Nephron progenitor cell (in vitro differentiated cells): ENCODE measurements at regions not wholly inside any gene's neighbourhood (a gene's known extent, or its start where the extent isn't known, plus 50 kb on each side); places are given as distances from the start of the nearest gene placed in this dataset.

Experiments
- DNase-seq: peaks from one replicate; pipeline ENCODE4 v3.0.0; 2021
- H3K27ac Mint-ChIP-seq: 2 replicates; pipeline ENCODE4 v1.8.0; 2021; ENCODE audit warnings: mild to moderate bottlenecking, moderate library complexity, mixed read lengths
- H3K27me3 Mint-ChIP-seq: 2 replicates; pipeline ENCODE4 v1.8.0; 2021; ENCODE audit warnings: mild to moderate bottlenecking, low read depth, mixed read lengths; ENCODE audit not compliant: poor library complexity
- H3K36me3 Mint-ChIP-seq: 2 replicates; pipeline ENCODE4 v1.8.0; 2021; ENCODE audit warnings: low read depth, mixed read lengths
- H3K4me1 Mint-ChIP-seq: 2 replicates; pipeline ENCODE4 v1.8.0; 2021; ENCODE audit warnings: mixed read lengths
- H3K4me3 Mint-ChIP-seq: 2 replicates; pipeline ENCODE4 v1.8.0; 2021; ENCODE audit warnings: mild to moderate bottlenecking, moderate library complexity, mixed read lengths
- H3K9me3 Mint-ChIP-seq: 2 replicates; pipeline ENCODE4 v1.8.0; 2021; ENCODE audit warnings: mild to moderate bottlenecking, moderate library complexity, mixed read lengths
- CTCF ChIP-seq: fragments of 200-600 bp; sonication (generic); IDR thresholded peaks from 2 replicates; pipeline ENCODE4 v1.5.0; 2021; ENCODE audit warnings: antibody characterized with exemption

DNA sequence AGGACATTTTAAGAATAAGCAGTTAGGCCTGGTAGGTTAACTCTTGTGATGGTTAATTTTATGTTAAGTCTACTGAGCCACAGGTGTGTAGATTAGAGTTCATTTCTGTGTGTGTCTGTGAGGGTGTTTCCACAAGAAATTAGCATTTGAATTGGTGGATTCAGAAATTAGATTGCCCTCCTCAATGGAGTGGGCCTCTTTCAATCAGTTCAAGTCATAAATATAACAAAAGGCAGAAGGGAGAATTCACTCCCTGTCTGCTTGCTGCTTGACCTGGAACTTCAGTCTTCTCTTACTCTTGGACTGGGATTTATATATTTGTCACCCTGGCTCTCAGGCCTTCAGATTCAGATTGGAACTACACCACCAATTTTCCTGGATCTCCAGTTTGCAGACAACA is 55.3 kb upstream of the POM121L12 start:
- Mint-ChIP-seq H3K27ac (no peak overlapping the region), H3K27me3 (no peaks in the 10 kb centered on the region), H3K4me1 (no peaks in the 10 kb centered on the region), H3K36me3 (peaks cover 6% of the 10 kb centered on the region), H3K4me3 (no peak overlapping the region), H3K9me3 (peaks cover 26% of the 10 kb centered on the region)
- DNase-seq: no peak
- TF ChIP-seq CTCF: no peak

DNA sequence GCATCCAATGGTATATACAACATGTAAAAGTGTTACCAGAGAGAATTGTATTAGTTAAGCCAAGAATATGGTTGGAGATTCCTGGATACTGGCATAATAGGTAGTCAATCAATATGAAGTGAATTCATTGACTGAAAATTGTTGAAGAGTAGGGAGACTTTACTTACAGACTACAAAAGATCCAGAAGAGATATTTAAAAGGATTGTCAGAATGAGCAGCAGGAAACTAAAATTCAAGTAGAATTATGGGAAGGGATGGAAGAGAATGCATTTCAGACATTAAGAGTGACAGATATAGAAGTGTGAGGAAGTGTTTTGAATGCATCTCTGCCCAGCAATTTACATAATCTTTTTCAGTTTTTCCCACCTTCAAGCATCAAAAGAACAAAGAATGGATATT is 62.3 kb upstream of the POM121L12 start:
- H3K4me1 Mint-ChIP-seq: no peaks in the 10 kb centered on the region
- H3K36me3 Mint-ChIP-seq: no peaks in the 10 kb centered on the region
- no peak for DNase-seq
- no peaks in the 10 kb centered on the region for H3K27me3 Mint-ChIP-seq
- no peak overlapping the region for H3K27ac Mint-ChIP-seq
- no peak for TF ChIP-seq CTCF
- no peak overlapping the region for H3K4me3 Mint-ChIP-seq
- H3K9me3 Mint-ChIP-seq: no peaks in the 10 kb centered on the region

DNA sequence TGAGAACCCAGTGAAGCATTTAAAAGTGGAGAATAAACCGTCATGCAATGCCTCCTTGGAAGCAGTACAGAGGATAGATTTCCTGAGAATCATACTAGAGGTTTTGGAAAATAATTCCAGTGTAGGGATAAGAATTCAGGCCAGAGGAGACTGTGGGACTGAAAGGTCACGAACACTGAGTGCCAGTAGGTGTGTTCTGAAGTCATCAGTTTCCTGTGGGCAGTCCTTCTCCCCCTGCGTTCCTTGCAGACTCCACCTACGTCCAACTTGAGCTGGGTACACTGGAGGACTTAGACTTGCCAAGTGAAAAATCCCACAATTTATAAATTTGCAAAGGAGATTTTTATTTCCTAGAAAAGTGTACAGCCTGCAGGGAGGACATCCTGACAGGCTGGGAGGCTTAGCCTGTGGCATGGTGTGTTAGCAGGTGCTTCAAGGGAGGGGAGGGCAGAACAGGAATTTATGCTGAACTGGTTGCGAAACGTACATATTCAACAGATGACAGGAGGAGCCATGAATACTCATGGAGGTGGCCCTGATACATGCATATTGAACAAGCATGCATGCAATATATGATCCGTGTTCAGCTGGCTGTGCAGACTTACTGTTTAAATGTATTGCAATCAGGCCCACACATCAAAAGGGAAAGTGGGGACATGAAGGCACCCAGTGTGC is 72.9 kb upstream of the POM121L12 start:
- no peak for DNase-seq
- Mint-ChIP-seq H3K4me1 (peaks cover 5% of the 10 kb centered on the region), H3K9me3 (peaks cover 3% of the 10 kb centered on the region), H3K27ac (no peak overlapping the region), H3K27me3 (no peaks in the 10 kb centered on the region), H3K36me3 (no peaks in the 10 kb centered on the region), H3K4me3 (no peak overlapping the region)
- no peak for TF ChIP-seq CTCF

DNA sequence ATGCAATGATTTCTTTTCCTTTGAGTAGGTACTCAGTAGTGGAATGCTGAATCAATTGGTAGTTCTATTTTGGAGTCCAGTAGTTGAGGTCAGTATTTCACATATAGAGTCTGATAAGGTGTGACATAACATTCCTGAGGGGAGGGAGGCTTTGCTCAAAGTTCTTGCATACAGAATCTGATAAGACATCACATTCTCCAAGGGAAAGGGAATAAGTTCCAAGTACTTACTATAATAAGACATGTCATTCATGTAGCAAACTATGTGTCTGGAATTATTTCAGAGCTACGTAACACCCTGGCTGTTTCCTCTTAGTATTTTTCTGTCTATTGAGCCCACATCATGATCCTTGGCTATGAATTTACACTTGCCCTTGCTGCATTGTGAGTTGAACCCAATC is 74.3 kb upstream of the POM121L12 start:
- Mint-ChIP-seq H3K27ac (no peak overlapping the region), H3K4me1 (peaks cover 16% of the 10 kb centered on the region), H3K9me3 (peaks cover 3% of the 10 kb centered on the region)

GRCh38 chr7:52959878-52960660 is 75.4 kb upstream of the POM121L12 start:
- H3K4me3 Mint-ChIP-seq: no peak overlapping the region
- no peak for TF ChIP-seq CTCF
- H3K27me3 Mint-ChIP-seq: no peaks in the 10 kb centered on the region
- DNase-seq: no peak
- peaks cover 3% of the 10 kb centered on the region for H3K9me3 Mint-ChIP-seq
- H3K27ac Mint-ChIP-seq: no peak overlapping the region
- H3K36me3 Mint-ChIP-seq: no peaks in the 10 kb centered on the region
- H3K4me1 Mint-ChIP-seq: peaks cover 17% of the 10 kb centered on the region

More for the DNA sequence above, 74.3 kb upstream of the POM121L12 start:
- no peaks in the 10 kb centered on the region for H3K27me3 Mint-ChIP-seq
- TF ChIP-seq CTCF: no peak
- DNase-seq: no peak
- H3K4me3 Mint-ChIP-seq: no peak overlapping the region
- H3K36me3 Mint-ChIP-seq: no peaks in the 10 kb centered on the region
